ENCODE measurements at regions not wholly inside any gene's neighbourhood (a gene's known extent, or its start where the extent isn't known, plus 50 kb on each side); places are given as distances from the start of the nearest gene placed in this dataset.

DNA sequence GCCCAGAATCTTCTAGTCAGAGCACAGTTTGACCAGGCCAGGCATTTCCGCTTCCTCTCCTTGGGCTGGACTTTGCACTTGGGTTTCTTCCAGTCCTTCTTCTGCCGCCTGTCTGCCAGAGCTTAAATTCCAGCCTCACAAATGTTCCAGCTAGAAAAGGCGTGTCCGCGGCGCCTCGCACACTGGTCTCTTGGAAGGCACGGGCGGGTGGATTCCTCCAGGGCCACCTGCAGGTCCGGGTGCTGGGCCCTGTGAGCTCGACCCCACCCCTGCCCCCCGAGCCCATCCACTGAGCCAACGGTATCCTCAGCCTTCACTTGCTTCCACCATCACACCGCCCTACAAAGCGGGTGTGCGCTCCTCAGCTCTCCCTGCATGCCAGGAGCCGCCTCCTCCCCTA lies 2026.5 kb downstream of the TP53TG3F start:
- no peaks in the 10 kb centered on the region for H3K27me3 ChIP-seq (ENCODE audit: control insufficient read depth, insufficient read depth, low read length)
- no peak overlapping the region for H3K4me3 ChIP-seq (ENCODE audit: low read depth, low read length)
- DNase-seq (ENCODE audit: low read depth) = no peak
- H3K36me3 ChIP-seq (ENCODE audit: control insufficient read depth, insufficient read depth, low read length) = no peaks in the 10 kb centered on the region
- CTCF ChIA-PET = no interaction called here
- TF ChIP-seq, protein P1, sequence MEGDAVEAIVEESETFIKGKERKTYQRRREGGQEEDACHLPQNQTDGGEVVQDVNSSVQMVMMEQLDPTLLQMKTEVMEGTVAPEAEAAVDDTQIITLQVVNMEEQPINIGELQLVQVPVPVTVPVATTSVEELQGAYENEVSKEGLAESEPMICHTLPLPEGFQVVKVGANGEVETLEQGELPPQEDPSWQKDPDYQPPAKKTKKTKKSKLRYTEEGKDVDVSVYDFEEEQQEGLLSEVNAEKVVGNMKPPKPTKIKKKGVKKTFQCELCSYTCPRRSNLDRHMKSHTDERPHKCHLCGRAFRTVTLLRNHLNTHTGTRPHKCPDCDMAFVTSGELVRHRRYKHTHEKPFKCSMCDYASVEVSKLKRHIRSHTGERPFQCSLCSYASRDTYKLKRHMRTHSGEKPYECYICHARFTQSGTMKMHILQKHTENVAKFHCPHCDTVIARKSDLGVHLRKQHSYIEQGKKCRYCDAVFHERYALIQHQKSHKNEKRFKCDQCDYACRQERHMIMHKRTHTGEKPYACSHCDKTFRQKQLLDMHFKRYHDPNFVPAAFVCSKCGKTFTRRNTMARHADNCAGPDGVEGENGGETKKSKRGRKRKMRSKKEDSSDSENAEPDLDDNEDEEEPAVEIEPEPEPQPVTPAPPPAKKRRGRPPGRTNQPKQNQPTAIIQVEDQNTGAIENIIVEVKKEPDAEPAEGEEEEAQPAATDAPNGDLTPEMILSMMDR (IDR thresholded peaks at IDR 0.05; ENCODE audit: insufficient read depth, low read depth, low read length) = no peak
- POLR2A ChIA-PET = no interaction called here

DNA sequence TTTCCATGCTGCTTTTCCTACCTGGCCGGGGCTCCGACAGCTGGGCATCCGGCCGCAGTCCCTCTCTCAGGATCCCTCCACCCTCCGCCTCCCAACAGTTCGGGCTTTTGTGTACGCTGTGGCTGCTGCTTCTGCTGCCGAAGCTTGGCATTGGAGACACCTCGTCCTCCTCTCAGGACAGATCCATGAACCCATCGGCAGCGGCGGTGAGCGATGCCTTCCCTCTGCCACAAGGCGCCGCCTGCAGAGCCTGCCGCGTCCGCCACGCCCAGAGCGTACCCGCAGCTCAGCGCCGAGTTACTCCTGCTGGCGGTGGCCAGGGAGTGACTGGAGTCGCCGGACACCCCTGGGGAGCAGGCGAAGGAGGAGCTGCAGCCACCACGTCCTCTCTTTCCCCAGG lies 2032.8 kb downstream of the TP53TG3F start:
- ChIA-PET POLR2A (no interaction called here), CTCF (no interaction called here)
- Histone ChIP-seq H3K36me3 (ENCODE audit: control insufficient read depth, insufficient read depth, low read length) (no peaks in the 10 kb centered on the region), H3K4me3 (ENCODE audit: low read depth, low read length) (no peak overlapping the region), H3K27me3 (ENCODE audit: control insufficient read depth, insufficient read depth, low read length) (no peaks in the 10 kb centered on the region)
- TF ChIP-seq, protein P1 (IDR thresholded peaks at IDR 0.05; ENCODE audit: insufficient read depth, low read depth, low read length) = no peak
- DNase-seq (ENCODE audit: low read depth) = no peak

- TF ChIP-seq, protein P1 (IDR thresholded peaks at IDR 0.05; ENCODE audit: insufficient read depth, low read depth, low read length) = no peak
- CTCF ChIA-PET = no interaction called here
- no peaks in the 10 kb centered on the region for H3K27me3 ChIP-seq (ENCODE audit: control insufficient read depth, insufficient read depth, low read length)
- POLR2A ChIA-PET = no interaction called here
- H3K4me3 ChIP-seq (ENCODE audit: low read depth, low read length) = no peak overlapping the region
- no peak for DNase-seq (ENCODE audit: low read depth)
- no peaks in the 10 kb centered on the region for H3K36me3 ChIP-seq (ENCODE audit: control insufficient read depth, insufficient read depth, low read length)
Measured at GRCh38 chr16:35497399-35497798, 2038.0 kb downstream of the TP53TG3F start.

GRCh38 chr16:35506018-35506897 lies 2046.8 kb downstream of the TP53TG3F start:
- TF ChIP-seq, protein P1 (IDR thresholded peaks at IDR 0.05; ENCODE audit: insufficient read depth, low read depth, low read length) = no peak
- ChIA-PET POLR2A (no interaction called here), CTCF (no interaction called here)
- H3K4me3 ChIP-seq (ENCODE audit: low read depth, low read length) = no peak overlapping the region
- H3K27me3 ChIP-seq (ENCODE audit: control insufficient read depth, insufficient read depth, low read length) = no peaks in the 10 kb centered on the region
- H3K36me3 ChIP-seq (ENCODE audit: control insufficient read depth, insufficient read depth, low read length) = no peaks in the 10 kb centered on the region
- DNase-seq (ENCODE audit: low read depth) = no peak

GRCh38 chr16:35506898-35507194 lies 2047.4 kb downstream of the TP53TG3F start:
- CTCF ChIA-PET = no interaction called here
- Histone ChIP-seq H3K4me3 (ENCODE audit: low read depth, low read length) (no peak overlapping the region), H3K27me3 (ENCODE audit: control insufficient read depth, insufficient read depth, low read length) (no peaks in the 10 kb centered on the region), H3K36me3 (ENCODE audit: control insufficient read depth, insufficient read depth, low read length) (no peaks in the 10 kb centered on the region)
- TF ChIP-seq, protein P1 (IDR thresholded peaks at IDR 0.05; ENCODE audit: insufficient read depth, low read depth, low read length) = no peak
- no peak for DNase-seq (ENCODE audit: low read depth)
- POLR2A ChIA-PET = no interaction called here
